B cell (primary cell): ENCODE measurements at regions not wholly inside any gene's neighbourhood (a gene's known extent, or its start where the extent isn't known, plus 50 kb on each side); places are given as distances from the start of the nearest gene placed in this dataset.

Experiments
- CTCF ChIP-seq: fragments of 200-600 bp; IDR thresholded peaks from one replicate; pipeline ENCODE4 v1.8.0; 2022; ENCODE audit warnings: antibody characterized with exemption, mild to moderate bottlenecking
- EZH2 ChIP-seq: IDR thresholded peaks from 2 replicates; pipeline ENCODE4 v1.6.1; 2012; ENCODE audit warnings: borderline replicate concordance, low read depth, mild to moderate bottlenecking, moderate library complexity, low read length; ENCODE audit not compliant: insufficient read depth, poor library complexity, severe bottlenecking

- TF ChIP-seq CTCF (no peak), EZH2 (no peak)
These were observed 1717.1 kb upstream of the RAG2 start for GRCh38 chr11:38315151-38315550.
